H9 (cell line): ENCODE measurements at regions not wholly inside any gene's neighbourhood (a gene's known extent, or its start where the extent isn't known, plus 50 kb on each side); places are given as distances from the start of the nearest gene placed in this dataset.
A peak's percentile ranks its signal among the peaks of the same experiment; 100 is the strongest.
"Not testable (repeated sequence)": the region's sequence is repeated elsewhere in the genome, so short reads cannot be mapped to it uniquely, and the experiment has no call there.

Experiments used
- DNase-seq: peaks from one replicate; pipeline ENCODE4 v3.0.0-alpha.2; 2017
- H2AFZ ChIP-seq: one replicate; pipeline ENCODE4 v1.6.1; 2013; ENCODE audit warnings: mild to moderate bottlenecking, low read length, control low read depth, moderate library complexity
- H2AK5ac ChIP-seq: 2 replicates; pipeline ENCODE4 v1.6.1; 2013; ENCODE audit warnings: low read length, control low read depth, mixed read lengths; ENCODE audit not compliant: insufficient read length
- H2BK120ac ChIP-seq: one replicate; pipeline ENCODE4 v1.6.1; 2013; ENCODE audit warnings: low read depth, mild to moderate bottlenecking, low read length, control low read depth, inconsistent platforms; ENCODE audit not compliant: poor library complexity, severe bottlenecking
- H2BK12ac ChIP-seq: 2 replicates; pipeline ENCODE4 v1.6.1; 2013; ENCODE audit warnings: low read length, control low read depth, mixed read lengths, low read depth; ENCODE audit not compliant: insufficient read length
- H2BK15ac ChIP-seq: 2 replicates; pipeline ENCODE4 v1.6.1; 2013; ENCODE audit warnings: low read depth, low read length, control low read depth
- H2BK20ac ChIP-seq: one replicate; pipeline ENCODE4 v1.6.1; 2013; ENCODE audit warnings: low read depth, mild to moderate bottlenecking, low read length, control low read depth, inconsistent platforms; ENCODE audit not compliant: poor library complexity, severe bottlenecking
- H2BK5ac ChIP-seq: 2 replicates; pipeline ENCODE4 v1.6.1; 2013; ENCODE audit warnings: low read length, control low read depth, mixed read lengths; ENCODE audit not compliant: insufficient read length
- H3K14ac ChIP-seq: 2 replicates; pipeline ENCODE4 v1.6.1; 2013; ENCODE audit warnings: low read length, control low read depth; ENCODE audit not compliant: insufficient read depth
- H3K18ac ChIP-seq: 2 replicates; pipeline ENCODE4 v1.6.1; 2013; ENCODE audit warnings: low read depth, mild to moderate bottlenecking, mixed read lengths, low read length, control low read depth; ENCODE audit not compliant: insufficient read length
- H3K23ac ChIP-seq: 2 replicates; pipeline ENCODE4 v1.6.1; 2013; ENCODE audit warnings: low read length, control low read depth, mixed read lengths, low read depth; ENCODE audit not compliant: insufficient read length
- H3K23me2 ChIP-seq: 2 replicates; pipeline ENCODE4 v1.6.1; 2013; ENCODE audit warnings: low read depth, mild to moderate bottlenecking, mixed read lengths, low read length, control low read depth; ENCODE audit not compliant: insufficient read length, poor library complexity, severe bottlenecking
- H3K27ac ChIP-seq: 2 replicates; pipeline ENCODE4 v1.5.1; 2013; ENCODE audit warnings: low read length, control low read depth, mixed read lengths, low read depth; ENCODE audit not compliant: insufficient read length
- H3K27me3 ChIP-seq: 2 replicates; pipeline ENCODE4 v1.6.1; 2013; ENCODE audit warnings: low read length, control low read depth, inconsistent platforms; ENCODE audit not compliant: insufficient read depth
- H3K4ac ChIP-seq: 2 replicates; pipeline ENCODE4 v1.6.1; 2013; ENCODE audit warnings: low read depth, mild to moderate bottlenecking, control low read depth, inconsistent platforms, low read length, moderate library complexity
- H3K4me1 ChIP-seq: 2 replicates; pipeline ENCODE4 v1.6.1; 2013; ENCODE audit warnings: low read length, control low read depth, inconsistent platforms; ENCODE audit not compliant: insufficient read depth
- H3K4me2 ChIP-seq: 2 replicates; pipeline ENCODE4 v1.6.1; 2013; ENCODE audit warnings: low read length, control low read depth, mixed read lengths; ENCODE audit not compliant: insufficient read length, insufficient read depth
- H3K56ac ChIP-seq: 2 replicates; pipeline ENCODE4 v1.6.1; 2013; ENCODE audit warnings: low read depth, mild to moderate bottlenecking, mixed read lengths, low read length, control low read depth; ENCODE audit not compliant: insufficient read length
- H3K79me1 ChIP-seq: 2 replicates; pipeline ENCODE4 v1.6.1; 2013; ENCODE audit warnings: low read depth, mild to moderate bottlenecking, moderate library complexity, low read length, control low read depth, inconsistent platforms; ENCODE audit not compliant: insufficient read depth, poor library complexity, severe bottlenecking
- H3K79me2 ChIP-seq: 2 replicates; pipeline ENCODE4 v1.6.1; 2013; ENCODE audit warnings: low read length, control low read depth, inconsistent platforms; ENCODE audit not compliant: insufficient read depth
- H3K9ac ChIP-seq: 2 replicates; pipeline ENCODE4 v1.6.1; 2013; ENCODE audit warnings: low read length, control low read depth, mixed read lengths; ENCODE audit not compliant: insufficient read length; ENCODE audit errors: extremely low read depth
- H3K9me3 ChIP-seq: one replicate; pipeline ENCODE4 v1.6.1; 2013; ENCODE audit warnings: low read depth, low read length, inconsistent platforms; ENCODE audit not compliant: control insufficient read depth
- H3T11ph ChIP-seq: one replicate; pipeline ENCODE4 v1.6.1; 2013; ENCODE audit warnings: mild to moderate bottlenecking, low read length, control low read depth, inconsistent platforms
- H4K20me1 ChIP-seq: one replicate; pipeline ENCODE4 v1.6.1; 2013; ENCODE audit not compliant: control insufficient read depth, insufficient read length, insufficient read depth
- H4K5ac ChIP-seq: 2 replicates; pipeline ENCODE4 v1.6.1; 2013; ENCODE audit warnings: low read depth, mild to moderate bottlenecking, mixed read lengths, low read length, control low read depth; ENCODE audit not compliant: insufficient read length
- H4K8ac ChIP-seq: replicated peaks from 2 replicates; pipeline ENCODE4 v1.6.1; 2013; ENCODE audit warnings: low read length, control low read depth, mixed read lengths, low read depth; ENCODE audit not compliant: insufficient read length
- H4K91ac ChIP-seq: 2 replicates; pipeline ENCODE4 v1.6.1; 2013; ENCODE audit warnings: low read depth, mild to moderate bottlenecking, moderate library complexity, mixed read lengths, low read length, control low read depth; ENCODE audit not compliant: insufficient read length
- H3K27ac Mint-ChIP-seq, 3 experiments: 2 replicates in 2 of 3; 3 replicates in 1 of 3; pipeline ENCODE4 v1.8.0; 2020 to 2021; ENCODE audit warnings: mixed read lengths in 3 of 3, mild to moderate bottlenecking in 1 of 3, moderate library complexity in 1 of 3
- H3K27me3 Mint-ChIP-seq: 2 replicates; pipeline ENCODE4 v1.8.0; 2021; ENCODE audit warnings: low read depth, mild to moderate bottlenecking, moderate library complexity, mixed read lengths
- H3K36me3 Mint-ChIP-seq, 3 experiments: 2 replicates in 2 of 3; 3 replicates in 1 of 3; pipeline ENCODE4 v1.8.0; 2020 to 2021; ENCODE audit warnings: low read depth in 3 of 3, mixed read lengths in 3 of 3; ENCODE audit not compliant: insufficient read depth in 1 of 3
- H3K4me1 Mint-ChIP-seq, 2 experiments: 2 replicates each; pipeline ENCODE4 v1.8.0; 2020; ENCODE audit warnings: mixed read lengths in 2 of 2
- H3K4me3 Mint-ChIP-seq, 2 experiments: 2 replicates in 1 of 2; 3 replicates in 1 of 2; pipeline ENCODE4 v1.8.0; 2020 to 2021; ENCODE audit warnings: mild to moderate bottlenecking in 2 of 2, mixed read lengths in 2 of 2, moderate library complexity in 1 of 2
- H3K9me3 Mint-ChIP-seq, 2 experiments: 2 replicates in 1 of 2; 3 replicates in 1 of 2; pipeline ENCODE4 v1.8.0; 2020; ENCODE audit warnings: mild to moderate bottlenecking in 2 of 2, mixed read lengths in 2 of 2, moderate library complexity in 1 of 2
- WGBS: extraction: QIAGEN DNeasy Blood & Tissue Kit; methylation state at CpG from one replicate; pipeline ENCODE4 v1.1.7; 2013; ENCODE audit warnings: missing lambda C conversion rate, low lambda C conversion rate, mixed read lengths; ENCODE audit not compliant: insufficient read length; ENCODE audit errors: extremely low coverage; 5-methylcytosine and 5-hydroxymethylcytosine counted together

DNA sequence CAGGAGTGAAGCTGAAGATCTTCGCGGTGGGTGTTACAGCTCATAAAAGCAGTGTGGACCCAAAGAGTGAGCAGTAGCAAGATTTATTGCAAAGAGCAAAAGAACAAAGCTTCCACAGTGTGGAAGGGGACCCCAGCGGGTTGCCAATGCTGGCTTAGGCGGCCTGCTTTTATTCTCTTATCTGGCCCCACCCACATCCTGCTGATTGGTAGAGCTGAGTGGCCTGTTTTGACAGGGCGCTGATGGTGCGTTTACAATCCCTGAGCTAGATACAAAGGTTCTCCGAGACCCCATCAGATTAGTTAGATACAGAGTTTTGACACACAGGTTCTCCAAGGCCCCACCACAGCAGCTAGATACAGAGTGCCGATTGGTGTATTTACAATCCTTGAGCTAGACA is 875.0 kb downstream of the LRFN5 start:
- H3K4ac ChIP-seq, H3K14ac ChIP-seq, H3K9me3 Mint-ChIP-seq: not testable (repeated sequence)

More for the DNA sequence above, 875.0 kb downstream of the LRFN5 start:
- H3K27me3 Mint-ChIP-seq, H4K5ac ChIP-seq, H3K4me1 ChIP-seq, H3K18ac ChIP-seq, H3K23me2 ChIP-seq, DNase-seq, H3K4me2 ChIP-seq, H2BK120ac ChIP-seq, H4K8ac ChIP-seq, H4K91ac ChIP-seq, H2AFZ ChIP-seq, H2BK15ac ChIP-seq, H2AK5ac ChIP-seq, H4K20me1 ChIP-seq, H3K27ac ChIP-seq, H3K56ac ChIP-seq, H3K9ac ChIP-seq, H3K79me1 ChIP-seq, H2BK20ac ChIP-seq, H3K23ac ChIP-seq, H3K79me2 ChIP-seq, H3K36me3 Mint-ChIP-seq, H3K27me3 ChIP-seq, H3K9me3 ChIP-seq, H3T11ph ChIP-seq, H2BK12ac ChIP-seq, H3K4me3 Mint-ChIP-seq, H2BK5ac ChIP-seq: not testable (repeated sequence)
- no CpG with 5 or more reads among the region's 8 CpGs for WGBS
- peak overlapping the region in 1 of 3 experiments; percentile 14; a peak in 3 of 7 replicates for H3K27ac Mint-ChIP-seq
- peaks cover 10 to 13% of the 10 kb centered on the region in 2 experiments; a peak in 3 of 4 replicates for H3K4me1 Mint-ChIP-seq
